ENCODE measurements at regions not wholly inside any gene's neighbourhood (a gene's known extent, or its start where the extent isn't known, plus 50 kb on each side); places are given as distances from the start of the nearest gene placed in this dataset.

- peak; percentile 34 for TF ChIP-seq CTCF (conservative IDR thresholded peaks at IDR 0.05)
- no peak for TF ChIP-seq ZFX (IDR thresholded peaks at IDR 0.05)
Measured at GRCh38 chr6:119979862-119980261, 630.3 kb upstream of the MAN1A1 start.

Data from C4-2B (cell line).